GM21367 (cell line): ENCODE measurements at regions not wholly inside any gene's neighbourhood (a gene's known extent, or its start where the extent isn't known, plus 50 kb on each side); places are given as distances from the start of the nearest gene placed in this dataset.

Source experiments
- ATAC-seq: cut with Tn5 transposase; IDR thresholded peaks from one replicate; pipeline ENCODE4 v1.9.1; 2021; ENCODE audit not compliant: unreplicated experiment

DNA sequence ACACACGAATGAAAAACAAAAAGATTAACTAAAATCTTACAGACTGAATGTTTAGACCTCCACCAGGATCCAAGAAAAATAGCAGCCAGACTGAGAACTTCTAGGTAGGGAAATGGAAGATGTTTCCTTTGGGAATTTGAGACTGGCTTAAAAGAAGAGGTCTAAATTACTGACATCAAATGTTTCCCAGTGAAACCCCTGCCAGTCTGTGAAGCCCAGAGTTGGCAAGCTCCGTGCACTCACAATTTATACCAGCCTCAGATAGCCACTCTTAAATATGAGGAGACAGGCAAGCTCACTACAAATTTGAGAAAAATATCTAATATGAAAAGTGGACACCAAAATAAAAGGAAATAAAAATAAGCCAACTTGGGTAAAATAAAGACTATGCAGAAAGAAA is 700.5 kb upstream of the ZNF385D start:
- no peak for ATAC-seq

DNA sequence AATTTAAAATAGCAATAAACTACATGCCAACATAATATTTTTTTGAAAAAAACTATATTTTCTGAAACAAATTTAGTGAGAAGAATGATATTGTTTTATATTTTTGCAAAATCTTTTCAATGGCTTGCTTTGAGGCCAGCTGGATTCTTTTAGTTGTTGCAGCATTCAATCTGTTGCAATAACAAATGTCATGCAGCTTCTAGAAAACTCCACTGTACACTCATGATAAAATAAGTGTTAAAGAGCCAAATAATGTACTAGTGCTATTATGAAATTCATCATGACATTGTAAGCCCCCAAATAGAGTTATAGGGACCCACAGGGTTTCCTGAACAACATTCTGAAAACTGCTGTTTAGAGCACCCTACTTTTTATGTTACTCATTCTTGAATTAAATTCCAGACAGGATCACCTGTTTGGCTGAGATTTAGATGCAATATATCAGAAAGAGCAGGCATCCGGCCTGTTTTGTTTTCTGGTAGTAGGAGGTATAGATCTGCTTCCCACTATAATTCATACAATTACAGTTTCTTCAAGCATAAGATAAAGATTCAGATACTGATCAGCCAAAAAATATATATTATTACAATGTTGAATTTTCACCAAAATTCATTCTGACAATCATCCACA is 703.0 kb upstream of the ZNF385D start:
- ATAC-seq = no peak

DNA sequence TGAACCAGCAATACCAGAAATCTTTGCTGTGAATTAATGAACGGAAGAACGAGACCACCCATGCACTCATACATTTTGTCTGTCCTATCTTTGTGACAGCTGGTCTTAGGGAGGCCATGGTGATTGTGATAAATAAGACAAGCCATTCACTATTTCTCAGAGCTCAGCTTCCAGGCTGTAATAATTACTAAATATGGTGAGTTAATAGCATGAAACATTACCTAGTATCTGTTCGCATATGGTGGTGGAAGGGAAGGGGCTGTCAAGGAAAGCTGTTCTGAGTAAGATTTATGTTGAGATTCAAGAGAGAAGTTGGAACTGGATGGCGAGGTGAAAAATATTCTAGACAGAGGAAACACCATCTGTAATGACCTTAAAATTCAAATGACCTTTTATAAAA is 719.0 kb upstream of the ZNF385D start:
- ATAC-seq = no peak

DNA sequence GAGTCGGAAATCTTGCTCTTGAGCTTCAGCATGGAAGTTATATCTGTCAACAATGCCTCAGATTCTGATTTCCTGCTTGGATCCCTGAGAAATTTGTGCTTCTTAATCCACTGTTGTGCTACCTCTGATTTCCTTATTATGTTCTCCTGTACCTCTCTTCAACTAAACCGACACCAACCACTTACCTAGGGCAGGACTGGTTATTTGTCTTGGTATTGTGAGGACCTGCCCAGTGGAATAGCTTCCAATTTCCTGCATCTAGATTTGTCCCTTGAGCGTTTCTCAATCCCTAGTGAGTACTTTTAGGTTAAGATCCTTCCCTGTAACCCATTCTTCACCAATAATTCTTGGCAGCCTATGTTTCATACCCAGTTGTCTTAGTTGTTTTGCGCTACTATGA is 720.5 kb upstream of the ZNF385D start:
- ATAC-seq = no peak

DNA sequence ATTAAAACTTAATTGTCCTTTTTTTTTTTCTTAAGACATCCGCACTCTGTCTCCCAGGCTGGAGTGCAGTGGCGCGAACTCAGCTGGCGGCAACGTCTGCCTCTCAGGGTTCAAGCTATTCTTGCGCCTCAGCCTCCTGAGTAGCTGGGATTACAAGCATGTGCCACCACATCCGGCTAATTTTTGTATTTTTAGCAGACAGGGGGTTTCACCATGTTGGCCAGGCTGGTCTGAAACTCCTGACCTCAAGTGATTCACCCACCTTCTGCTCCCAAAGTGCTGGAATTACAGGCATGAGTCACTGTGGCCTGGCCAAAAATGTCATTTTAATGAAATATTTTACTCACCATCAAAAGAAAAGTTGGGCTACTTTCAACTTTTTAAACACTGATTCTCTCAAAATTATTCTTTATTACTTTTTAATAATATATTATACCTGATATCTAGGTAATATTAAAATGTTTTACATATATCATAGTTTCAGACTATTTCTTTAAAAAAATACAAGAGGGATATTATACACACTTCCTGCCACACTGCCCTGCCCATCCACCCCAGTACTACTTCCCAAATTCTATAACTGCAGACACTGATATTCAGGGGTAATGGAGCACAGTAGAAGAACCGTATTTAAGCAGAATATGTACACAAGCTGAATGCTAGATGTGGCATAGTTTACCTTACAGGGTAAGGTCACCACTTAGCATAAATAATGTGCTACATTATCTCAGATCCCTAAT is 723.9 kb upstream of the ZNF385D start:
- ATAC-seq = no peak

DNA sequence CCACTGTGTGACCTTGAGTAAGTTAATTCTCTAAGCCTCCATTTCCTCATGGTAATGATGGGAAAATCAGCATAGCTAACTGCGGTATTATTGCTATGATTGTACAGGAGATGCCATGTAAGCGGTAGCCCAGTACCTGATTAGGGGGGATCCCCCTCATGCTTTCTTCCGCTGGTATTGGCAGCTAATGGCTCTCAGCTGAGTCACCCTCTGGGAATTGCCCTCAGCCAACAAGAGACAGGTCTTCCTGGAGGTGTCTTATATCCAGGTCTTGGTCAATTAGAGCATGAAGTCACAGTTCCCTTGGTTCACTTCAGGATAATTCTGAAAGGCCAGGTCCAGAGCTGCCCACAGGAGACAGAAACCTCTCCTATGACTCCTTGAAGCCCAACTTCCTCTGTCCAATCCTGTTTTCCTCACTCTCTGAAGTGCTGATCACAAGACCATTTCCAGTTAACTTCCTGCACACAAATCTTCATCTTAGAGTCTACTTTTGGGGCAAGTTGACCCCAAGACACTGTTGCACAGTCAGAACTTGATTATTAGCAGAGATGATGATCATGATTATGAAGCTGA is 724.7 kb upstream of the ZNF385D start:
- ATAC-seq = no peak

DNA sequence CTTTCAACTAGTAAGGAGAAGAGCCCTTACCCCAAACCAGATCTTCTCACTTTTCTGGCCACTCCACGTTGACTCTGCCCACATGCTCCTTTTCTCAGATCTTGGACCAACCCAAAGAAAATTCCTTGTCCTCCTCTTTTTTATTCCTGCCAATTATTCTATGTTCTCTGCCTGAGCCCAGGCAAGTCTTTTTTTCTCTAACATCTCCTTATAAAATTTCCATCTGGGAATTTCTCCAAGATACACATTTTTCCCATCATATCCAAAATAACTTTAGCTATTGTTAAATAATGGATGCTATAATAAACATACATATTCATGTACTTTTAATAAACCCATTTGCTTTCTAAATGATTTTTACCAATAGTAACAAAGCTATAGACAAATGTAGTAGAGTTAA is 726.0 kb upstream of the ZNF385D start:
- ATAC-seq = no peak

DNA sequence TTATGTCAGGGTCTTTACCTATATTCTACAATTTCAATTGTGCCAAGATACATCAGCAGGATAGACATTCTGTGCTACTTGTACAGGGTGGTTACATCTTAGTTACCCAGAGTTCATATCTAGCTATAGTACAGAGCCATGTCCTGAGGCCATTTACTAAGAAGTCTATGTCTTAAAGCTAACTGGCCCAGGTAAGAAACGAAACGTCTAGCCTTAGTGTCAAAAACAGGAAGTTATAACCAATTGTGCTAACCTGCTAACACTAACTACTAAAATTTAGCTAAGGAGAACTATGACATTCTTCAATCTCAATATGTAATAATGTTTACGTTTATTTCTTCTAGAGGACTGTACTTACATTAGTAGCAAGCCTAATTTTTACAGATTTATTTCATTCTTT is 717.2 kb upstream of the UBE2E2 start:
- ATAC-seq = no peak

DNA sequence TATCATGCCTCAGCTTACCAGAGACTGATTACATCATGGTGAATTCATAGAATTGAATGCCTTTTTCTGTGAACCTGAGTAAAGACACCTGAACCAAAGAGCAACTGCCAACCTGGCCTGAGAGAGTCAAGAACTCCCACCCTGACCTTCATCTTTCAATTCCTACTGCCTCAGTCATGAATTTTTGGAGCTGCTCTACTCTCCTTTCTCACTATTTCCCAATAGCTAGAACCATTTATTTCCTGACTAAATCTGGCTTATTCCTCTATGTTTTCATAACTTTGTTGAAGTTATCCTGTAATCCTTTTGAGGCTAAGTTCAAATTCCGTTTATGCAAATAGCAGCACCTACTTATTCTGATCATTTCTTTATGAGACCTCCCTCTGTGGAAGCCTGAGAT is 712.4 kb upstream of the UBE2E2 start:
- no peak for ATAC-seq

DNA sequence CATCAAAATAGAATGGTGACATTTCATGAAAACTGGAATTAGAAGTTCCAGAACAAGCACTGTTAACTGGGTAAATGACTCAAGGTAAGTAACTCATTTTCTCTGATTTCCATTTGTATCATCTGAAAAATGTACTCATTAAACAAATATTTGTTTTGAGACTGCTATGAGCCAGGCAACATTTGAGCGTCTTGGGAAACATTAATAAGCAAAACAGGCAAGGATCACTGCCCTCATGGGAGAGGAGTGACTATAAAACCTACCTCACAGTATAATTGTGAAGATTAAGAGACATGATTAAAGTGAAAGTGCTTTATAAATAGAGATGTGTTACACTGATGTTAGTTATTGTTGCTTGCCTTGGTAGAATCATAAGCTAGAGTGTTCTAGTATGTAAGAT is 711.8 kb upstream of the UBE2E2 start:
- no peak for ATAC-seq

DNA sequence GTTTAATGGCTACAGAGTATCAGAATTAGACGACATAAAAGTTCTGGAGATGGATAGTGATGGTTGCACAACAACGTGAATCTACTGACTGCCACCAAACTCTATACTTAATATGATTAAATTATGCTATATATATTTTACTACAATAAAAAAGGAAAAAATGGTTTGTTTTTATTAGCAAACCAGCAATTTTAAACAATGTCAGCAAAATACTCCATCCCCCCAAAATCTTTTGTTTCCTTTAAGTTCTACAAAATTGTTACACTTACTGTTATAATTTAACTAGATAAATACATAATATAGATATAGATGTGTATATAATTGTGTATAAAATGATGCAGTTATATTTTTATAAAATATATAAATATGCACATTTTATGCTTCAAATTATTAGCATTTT is 710.8 kb upstream of the UBE2E2 start:
- ATAC-seq = no peak

DNA sequence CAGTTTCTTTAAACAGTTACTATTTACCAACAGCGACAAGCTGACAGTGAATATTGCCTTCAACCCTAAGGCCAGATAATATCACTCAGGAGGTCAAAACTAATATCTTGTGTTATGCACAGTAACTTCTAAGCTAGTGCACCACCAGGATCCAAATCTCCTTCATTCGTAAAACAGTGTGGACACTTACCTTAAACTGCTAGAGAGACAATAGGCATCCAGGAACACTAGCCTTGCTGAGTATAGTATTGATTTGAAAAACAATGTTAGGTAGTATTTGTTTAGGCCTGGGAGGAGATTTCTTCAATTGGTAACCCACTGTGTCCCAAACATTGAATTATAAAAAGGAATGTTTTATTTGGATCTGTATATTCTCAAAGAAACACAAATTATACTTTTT is 707.9 kb upstream of the UBE2E2 start:
- no peak for ATAC-seq

DNA sequence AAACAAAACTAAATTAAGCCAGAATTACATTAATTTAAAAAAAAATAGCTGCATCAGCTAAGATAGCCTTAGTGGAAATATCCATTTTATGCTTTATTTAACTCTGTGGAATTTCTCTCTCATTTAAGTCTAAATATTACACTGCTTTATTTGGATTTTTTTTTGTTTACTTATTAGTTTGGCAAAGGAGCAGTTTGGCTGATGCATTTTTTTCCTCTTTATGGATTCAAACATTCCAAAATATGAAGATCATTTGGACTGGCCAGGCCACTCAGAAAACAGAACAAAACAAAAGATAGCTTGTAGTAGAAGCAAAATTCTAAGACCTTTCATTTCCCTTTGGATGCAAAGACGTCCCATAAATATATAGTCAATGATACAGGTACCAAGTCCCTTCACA is 707.3 kb upstream of the UBE2E2 start:
- ATAC-seq = no peak

DNA sequence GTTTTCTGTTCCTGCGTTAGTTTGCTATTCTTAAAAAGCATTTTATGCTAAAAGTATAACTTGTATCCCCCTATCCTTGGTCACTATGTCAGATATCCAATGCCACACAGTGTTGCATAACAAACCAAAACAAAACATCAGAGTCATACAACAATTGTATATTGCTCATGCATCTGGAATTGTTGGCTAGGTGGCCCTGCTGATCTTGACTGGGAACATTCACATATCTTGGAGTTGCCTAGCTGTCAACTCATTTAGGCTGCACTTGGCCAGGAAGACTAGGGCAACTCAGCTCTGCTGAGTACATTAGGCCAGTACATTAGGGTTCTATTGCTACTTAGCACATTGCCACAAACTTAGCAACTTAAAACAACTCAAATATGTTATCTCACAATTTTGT is 706.5 kb upstream of the UBE2E2 start:
- ATAC-seq = no peak

DNA sequence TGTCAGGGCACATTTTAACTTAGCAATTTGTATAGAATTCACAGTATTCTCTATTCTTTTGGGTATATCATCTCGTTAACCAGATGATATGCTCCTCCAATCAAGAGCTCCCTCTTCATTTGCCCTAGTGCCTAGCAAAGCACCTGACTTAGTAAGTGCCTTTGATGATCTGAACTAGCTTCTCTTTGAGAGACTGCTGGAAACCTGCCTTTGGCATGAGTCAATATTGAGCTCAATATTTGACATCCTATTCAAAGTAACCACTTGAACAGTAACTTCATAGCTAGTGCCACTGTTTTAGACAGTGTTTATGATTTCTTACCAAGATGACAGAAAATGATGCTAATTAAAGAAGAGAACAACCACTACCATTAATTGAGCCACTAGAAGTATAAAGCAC is 696.3 kb upstream of the UBE2E2 start:
- no peak for ATAC-seq

DNA sequence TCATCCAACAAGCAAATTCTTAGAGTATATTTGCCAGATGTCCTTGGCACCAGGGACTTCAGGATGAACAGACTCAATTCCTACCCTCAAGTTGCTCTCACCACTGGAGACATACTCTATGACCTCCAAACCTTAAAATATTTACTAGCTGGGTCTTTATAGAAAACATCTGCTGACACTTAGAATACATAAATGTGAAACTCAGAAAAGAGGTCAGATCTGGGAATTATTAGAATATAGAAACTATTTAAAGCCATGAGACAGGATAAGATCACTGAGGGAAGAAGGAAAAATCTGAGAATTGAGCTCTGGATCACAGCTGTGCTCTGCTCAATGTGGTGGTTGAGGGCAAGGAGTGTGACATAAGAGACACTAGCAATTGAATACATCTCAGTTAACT is 695.4 kb upstream of the UBE2E2 start:
- no peak for ATAC-seq

DNA sequence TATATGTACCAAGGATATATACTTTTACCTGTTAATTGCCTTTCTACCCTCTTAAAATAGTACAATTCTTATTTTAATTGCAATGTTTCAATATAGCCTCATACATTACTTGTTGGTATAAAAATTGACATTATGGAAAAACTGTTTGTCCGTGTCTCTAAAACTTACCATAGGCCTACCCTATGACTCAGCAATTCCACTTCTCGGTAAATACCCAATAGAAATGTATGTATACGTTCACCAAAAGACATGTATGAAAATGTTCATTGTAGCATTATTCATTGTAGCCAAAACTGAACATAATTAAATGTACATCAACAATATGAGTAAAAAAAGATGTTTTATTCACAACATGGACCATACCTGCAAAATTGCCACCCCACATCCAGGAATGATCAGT is 679.2 kb upstream of the UBE2E2 start:
- no peak for ATAC-seq

DNA sequence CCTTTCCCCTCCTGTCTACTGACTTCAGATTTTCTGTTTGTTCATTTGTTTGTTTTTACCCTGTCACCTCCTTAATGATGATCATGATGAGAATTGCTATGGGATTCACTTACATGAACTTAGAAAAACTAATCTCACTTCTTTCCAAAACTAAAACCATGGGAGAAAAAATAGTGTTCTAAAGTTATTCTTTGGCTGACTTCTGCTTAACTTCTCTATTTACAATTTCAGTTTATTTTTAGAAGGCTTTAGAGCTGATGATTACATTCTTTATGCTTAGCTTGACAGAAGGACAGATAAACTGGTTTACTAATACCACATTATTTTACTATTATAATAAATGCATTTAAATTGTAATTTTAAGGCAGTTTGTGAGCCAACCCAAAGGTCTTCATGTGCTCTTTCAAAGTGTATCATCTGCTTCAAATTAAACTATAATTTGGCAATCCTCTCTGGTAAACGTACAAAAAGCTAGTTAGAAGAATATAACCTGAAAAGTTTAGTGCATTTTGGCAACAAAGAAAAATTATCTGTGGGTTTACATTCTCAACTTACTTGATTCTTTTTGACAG is 676.8 kb upstream of the UBE2E2 start:
- ATAC-seq = no peak

DNA sequence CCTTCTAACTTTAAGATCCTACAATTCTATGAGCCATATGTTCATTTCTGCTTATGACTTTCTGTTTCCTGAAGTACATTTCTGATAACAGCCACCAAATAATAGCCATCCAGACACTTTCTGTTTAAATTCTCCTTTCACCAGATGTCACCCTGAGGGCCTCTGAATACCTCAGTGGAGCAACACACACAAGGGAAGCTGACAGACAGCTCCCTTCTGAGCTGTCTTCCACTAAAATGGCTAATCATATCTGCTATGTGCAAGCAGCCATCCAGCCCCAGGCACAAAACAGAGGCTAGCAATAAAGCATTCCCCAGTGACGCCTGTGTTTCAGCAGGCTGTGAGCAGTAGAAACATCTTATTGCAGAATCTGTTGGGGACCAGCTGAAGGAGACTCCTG is 666.6 kb upstream of the UBE2E2 start:
- no peak for ATAC-seq

DNA sequence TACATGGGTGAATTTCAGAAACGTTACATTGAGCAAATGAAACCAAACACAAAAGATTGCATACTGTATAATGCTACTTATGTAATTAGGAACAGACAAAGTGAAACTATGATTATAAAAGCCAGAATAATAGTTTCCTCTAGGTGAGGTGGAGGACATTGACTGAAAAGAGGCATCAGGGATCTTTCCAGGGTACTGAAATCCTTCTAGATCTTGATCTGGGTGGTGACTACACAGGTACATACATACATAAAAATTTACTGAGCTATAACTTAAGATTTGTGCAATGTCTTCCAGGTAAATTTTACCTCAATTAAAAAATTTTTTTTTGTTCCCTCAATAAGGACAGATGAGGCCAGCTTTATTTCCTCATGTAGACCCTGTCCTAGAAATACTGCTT is 665.6 kb upstream of the UBE2E2 start:
- ATAC-seq = no peak

DNA sequence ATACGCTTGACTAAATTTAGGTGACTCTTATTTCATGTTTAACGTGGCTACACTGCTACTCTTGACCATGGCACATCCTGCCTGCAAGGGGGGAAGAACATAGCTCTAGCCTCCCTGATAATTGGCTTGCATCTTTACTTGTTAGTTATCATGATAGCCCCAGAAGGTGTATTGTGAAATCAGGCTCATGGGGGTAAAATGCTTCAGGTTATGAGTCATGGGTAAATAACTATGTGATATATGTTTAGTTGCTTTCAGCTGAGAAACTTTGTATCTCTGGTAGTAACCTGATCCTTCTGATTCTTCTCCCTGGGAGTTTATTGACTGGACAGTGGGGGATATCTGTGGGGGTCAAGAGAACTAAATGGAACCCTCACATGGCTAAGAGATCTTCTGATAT is 660.8 kb upstream of the UBE2E2 start:
- no peak for ATAC-seq

DNA sequence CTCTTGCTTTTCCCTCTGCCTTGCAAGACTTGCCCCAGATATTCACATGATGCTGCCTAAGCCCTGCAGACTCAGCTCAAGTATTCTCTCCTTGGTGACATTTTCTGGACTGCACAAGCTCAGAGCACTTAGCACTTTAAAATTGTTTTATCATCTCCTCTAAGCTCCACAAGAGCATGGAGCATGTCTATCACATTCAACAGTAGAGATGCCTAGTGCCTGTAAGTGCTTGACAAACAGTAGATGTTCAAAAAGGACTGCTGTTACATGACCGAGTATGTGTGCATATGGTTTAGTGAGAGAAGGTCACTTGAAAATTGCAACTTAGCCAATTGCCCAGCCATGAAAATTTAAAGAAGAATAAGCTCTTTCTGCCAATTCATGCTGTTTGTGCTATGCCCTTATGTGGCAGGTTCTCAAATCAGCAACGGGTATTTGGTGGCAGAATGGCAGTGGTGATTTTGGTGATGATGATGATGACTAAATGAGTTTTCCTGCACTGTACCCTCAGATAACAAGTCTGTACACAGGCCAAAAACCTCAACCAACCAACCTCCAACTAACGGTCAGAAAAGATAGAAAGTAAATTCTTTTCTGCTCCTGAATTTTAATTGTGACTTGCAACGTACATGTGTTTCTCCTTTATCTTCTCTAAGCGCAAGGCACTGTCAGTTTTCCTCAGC is 647.2 kb upstream of the UBE2E2 start:
- ATAC-seq = no peak
